Mesothelial cell of epicardium (in vitro differentiated cells): ENCODE measurements at regions not wholly inside any gene's neighbourhood (a gene's known extent, or its start where the extent isn't known, plus 50 kb on each side); places are given as distances from the start of the nearest gene placed in this dataset.

Source experiments
- DNase-seq, 2 experiments: peaks; one replicate each; pipeline ENCODE4 v3.0.0; 2021; ENCODE audit warnings: low spot score in 2 of 2; ENCODE audit not compliant: unreplicated experiment in 2 of 2
- H3K27ac Mint-ChIP-seq: 2 replicates; pipeline ENCODE4 v1.8.0; 2021; ENCODE audit warnings: mixed read lengths
- H3K27me3 Mint-ChIP-seq: 2 replicates; pipeline ENCODE4 v1.8.0; 2021; ENCODE audit warnings: low read depth, mixed read lengths
- H3K36me3 Mint-ChIP-seq: 2 replicates; pipeline ENCODE4 v1.8.0; 2021; ENCODE audit warnings: mixed read lengths
- H3K4me1 Mint-ChIP-seq: 2 replicates; pipeline ENCODE4 v1.8.0; 2021; ENCODE audit warnings: mixed read lengths
- H3K4me3 Mint-ChIP-seq: 2 replicates; pipeline ENCODE4 v1.8.0; 2021; ENCODE audit warnings: mild to moderate bottlenecking, moderate library complexity, mixed read lengths
- H3K9me3 Mint-ChIP-seq: 2 replicates; pipeline ENCODE4 v1.8.0; 2021; ENCODE audit warnings: mixed read lengths
- TF ChIP-seq, protein P1 (sequence below): fragments of 200-600 bp; sonication (generic); IDR thresholded peaks from one replicate; pipeline ENCODE4 v1.5.0; 2021; ENCODE audit warnings: antibody characterized with exemption; ENCODE audit not compliant: unreplicated experiment

DNA sequence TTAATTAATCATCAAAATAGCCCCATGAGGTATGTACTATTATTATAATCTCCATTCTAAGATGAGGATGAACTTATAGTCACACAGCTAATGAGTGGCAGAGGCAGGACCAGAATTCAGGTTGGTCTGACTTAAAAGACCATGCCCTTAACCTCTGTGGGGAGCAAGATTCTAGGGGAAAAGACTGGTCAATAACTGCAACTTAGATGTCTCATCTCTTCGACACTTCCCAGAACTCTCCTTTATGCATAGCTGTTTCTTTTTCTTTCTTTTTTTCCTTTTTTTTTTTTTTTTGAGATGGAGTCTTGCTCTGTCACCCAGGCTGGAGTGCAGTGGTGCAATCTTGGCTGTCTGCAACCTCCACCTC, 66.3 kb upstream of the RTN4 start:
- no peaks in the 10 kb centered on the region for H3K9me3 Mint-ChIP-seq
- peaks cover 43% of the 10 kb centered on the region for H3K4me1 Mint-ChIP-seq
- H3K36me3 Mint-ChIP-seq: no peaks in the 10 kb centered on the region
- H3K4me3 Mint-ChIP-seq: no peak overlapping the region
- TF ChIP-seq, protein P1, sequence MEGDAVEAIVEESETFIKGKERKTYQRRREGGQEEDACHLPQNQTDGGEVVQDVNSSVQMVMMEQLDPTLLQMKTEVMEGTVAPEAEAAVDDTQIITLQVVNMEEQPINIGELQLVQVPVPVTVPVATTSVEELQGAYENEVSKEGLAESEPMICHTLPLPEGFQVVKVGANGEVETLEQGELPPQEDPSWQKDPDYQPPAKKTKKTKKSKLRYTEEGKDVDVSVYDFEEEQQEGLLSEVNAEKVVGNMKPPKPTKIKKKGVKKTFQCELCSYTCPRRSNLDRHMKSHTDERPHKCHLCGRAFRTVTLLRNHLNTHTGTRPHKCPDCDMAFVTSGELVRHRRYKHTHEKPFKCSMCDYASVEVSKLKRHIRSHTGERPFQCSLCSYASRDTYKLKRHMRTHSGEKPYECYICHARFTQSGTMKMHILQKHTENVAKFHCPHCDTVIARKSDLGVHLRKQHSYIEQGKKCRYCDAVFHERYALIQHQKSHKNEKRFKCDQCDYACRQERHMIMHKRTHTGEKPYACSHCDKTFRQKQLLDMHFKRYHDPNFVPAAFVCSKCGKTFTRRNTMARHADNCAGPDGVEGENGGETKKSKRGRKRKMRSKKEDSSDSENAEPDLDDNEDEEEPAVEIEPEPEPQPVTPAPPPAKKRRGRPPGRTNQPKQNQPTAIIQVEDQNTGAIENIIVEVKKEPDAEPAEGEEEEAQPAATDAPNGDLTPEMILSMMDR: no peak
- DNase-seq: no peak
- H3K27me3 Mint-ChIP-seq: no peaks in the 10 kb centered on the region
- H3K27ac Mint-ChIP-seq: no peak overlapping the region

DNA sequence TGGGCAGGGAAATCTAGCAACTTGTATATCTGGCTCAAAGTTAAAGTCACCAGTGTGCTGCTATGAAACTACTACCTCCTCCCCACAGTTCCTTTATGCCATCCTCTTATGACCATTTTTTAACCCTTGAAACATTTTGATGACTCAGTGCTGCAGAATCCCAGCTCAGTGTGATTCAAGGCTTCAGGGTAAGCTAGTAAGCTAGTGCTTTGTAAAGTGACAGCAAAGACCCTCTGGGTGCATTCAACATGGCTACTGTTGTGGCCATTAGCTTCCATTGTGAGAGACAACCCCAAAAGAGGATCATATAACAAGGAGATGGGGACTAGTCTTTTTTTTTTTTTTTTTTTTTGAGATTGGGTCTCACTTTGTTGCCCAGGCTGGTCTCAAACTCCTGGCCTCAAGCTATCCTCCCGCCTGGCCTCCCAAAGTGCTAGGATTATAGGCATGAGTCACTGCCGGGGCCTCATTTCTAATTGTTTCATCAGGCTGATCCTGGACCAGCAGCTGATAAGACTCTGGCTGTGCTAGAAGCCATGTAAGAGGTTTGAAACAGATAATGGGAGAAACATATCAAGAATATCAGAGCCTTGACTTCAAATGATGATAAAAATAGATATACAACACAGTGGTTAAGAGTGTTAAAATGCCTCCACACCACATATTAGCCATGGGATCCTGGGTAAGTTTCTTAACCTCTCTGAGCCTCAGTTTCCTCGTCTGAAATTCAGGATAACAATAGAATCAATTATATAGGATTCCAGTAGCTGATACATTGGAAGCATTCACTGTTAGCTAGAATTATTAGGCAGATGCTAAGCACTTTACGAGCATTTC, 65.7 kb upstream of the RTN4 start:
- H3K9me3 Mint-ChIP-seq: no peaks in the 10 kb centered on the region
- peaks cover 44% of the 10 kb centered on the region for H3K4me1 Mint-ChIP-seq
- H3K36me3 Mint-ChIP-seq: no peaks in the 10 kb centered on the region
- no peak overlapping the region for H3K27ac Mint-ChIP-seq
- DNase-seq: no peak
- TF ChIP-seq, protein P1: no peak
- no peak overlapping the region for H3K4me3 Mint-ChIP-seq
- no peaks in the 10 kb centered on the region for H3K27me3 Mint-ChIP-seq

DNA sequence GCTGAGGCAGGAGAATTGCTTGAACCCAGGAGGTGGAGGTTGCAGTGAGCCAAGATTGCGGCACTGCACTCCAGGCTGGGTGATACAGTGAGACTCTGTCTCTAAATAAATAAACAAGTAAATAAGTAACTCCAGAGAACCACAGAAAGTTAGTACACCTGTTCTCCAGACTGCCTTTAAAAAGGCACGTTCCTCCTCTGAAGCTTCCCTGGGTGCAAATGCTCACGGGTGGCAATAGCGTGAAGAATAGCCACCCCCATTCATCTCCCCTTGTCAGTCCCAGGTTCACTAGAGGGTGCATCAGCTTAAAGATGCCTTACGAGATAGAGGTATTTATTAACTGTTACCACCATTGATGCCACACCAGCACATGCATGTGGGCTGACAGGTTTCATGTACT, 64.3 kb upstream of the RTN4 start:
- Mint-ChIP-seq H3K9me3 (no peaks in the 10 kb centered on the region), H3K4me1 (peaks cover 32% of the 10 kb centered on the region), H3K4me3 (no peak overlapping the region), H3K36me3 (no peaks in the 10 kb centered on the region), H3K27ac (no peak overlapping the region), H3K27me3 (no peaks in the 10 kb centered on the region)
- DNase-seq: no peak
- TF ChIP-seq, protein P1: no peak

DNA sequence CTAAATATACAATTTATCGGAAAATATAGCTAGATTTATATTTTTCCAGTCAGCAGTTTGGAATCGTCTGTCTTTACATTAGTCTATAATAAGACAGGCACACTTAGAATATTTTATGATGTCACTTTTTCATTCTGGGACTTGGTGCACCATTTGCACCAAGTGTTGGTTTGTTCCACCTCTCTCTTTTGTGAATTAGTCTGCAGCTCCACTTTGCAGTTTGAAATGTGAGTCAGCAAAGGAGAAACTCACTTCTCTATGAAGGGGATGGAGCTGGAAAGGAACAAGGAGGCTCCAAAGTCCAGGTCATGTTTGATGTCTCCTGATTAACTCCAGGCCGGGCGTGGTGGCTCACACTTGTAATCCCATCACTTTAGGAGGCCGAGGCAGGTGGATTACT, 63.8 kb upstream of the RTN4 start:
- TF ChIP-seq, protein P1: no peak
- no peak for DNase-seq
- no peak overlapping the region for H3K4me3 Mint-ChIP-seq
- H3K27ac Mint-ChIP-seq: no peak overlapping the region
- H3K4me1 Mint-ChIP-seq: peaks cover 26% of the 10 kb centered on the region
- H3K36me3 Mint-ChIP-seq: no peaks in the 10 kb centered on the region
- H3K9me3 Mint-ChIP-seq: no peaks in the 10 kb centered on the region
- H3K27me3 Mint-ChIP-seq: no peaks in the 10 kb centered on the region

DNA sequence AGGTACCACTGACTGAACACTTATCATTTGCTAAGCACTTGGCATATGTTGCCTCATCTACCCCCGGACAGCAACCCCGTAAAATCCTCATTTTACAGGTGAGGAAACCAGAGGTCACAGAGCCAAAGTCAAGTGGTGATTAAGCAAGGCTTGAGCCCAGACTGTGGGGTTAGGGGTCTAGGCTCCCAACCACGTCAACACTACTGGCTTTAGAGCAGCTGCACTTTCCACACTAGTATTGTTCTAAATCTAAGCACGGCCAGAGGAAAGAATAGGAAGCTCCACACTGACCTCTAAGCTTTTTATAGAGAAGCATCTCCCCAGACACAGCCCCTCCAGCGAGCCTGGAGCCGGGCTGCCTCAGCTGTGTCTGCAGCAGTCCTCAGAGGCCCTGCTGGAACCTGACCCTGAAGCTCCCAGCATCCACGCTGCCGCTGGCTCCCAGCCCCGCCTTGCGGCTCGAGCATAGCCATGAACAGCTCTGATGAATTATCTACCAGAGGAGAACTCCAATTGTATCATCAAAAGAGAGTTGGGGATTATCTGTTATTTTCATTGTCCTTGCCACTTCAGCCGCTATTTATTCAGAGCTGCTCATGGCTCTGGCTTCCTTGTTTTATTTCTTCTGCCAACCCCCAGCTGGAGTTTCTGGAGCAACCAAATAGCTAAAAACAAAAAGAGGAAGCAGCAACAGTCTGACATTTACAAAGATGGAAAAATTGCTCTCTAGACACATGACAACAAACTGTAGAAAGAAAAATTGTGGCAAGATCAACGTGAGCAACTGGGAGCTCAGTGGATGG, 62.2 kb upstream of the RTN4 start:
- no peaks in the 10 kb centered on the region for H3K27me3 Mint-ChIP-seq
- peak overlapping the region; percentile 64 for H3K27ac Mint-ChIP-seq
- DNase-seq: no peak
- peaks cover 21% of the 10 kb centered on the region for H3K4me1 Mint-ChIP-seq
- TF ChIP-seq, protein P1: no peak
- H3K36me3 Mint-ChIP-seq: no peaks in the 10 kb centered on the region
- H3K4me3 Mint-ChIP-seq: no peak overlapping the region
- H3K9me3 Mint-ChIP-seq: no peaks in the 10 kb centered on the region
